H9 (cell line): ENCODE measurements at regions not wholly inside any gene's neighbourhood (a gene's known extent, or its start where the extent isn't known, plus 50 kb on each side); places are given as distances from the start of the nearest gene placed in this dataset.

ENCODE experiments used
- DNase-seq: peaks from one replicate; pipeline ENCODE4 v3.0.0-alpha.2; 2017
- H2AFZ ChIP-seq: one replicate; pipeline ENCODE4 v1.6.1; 2013; ENCODE audit warnings: mild to moderate bottlenecking, low read length, control low read depth, moderate library complexity
- H2AK5ac ChIP-seq: 2 replicates; pipeline ENCODE4 v1.6.1; 2013; ENCODE audit warnings: low read length, control low read depth, mixed read lengths; ENCODE audit not compliant: insufficient read length
- H2BK120ac ChIP-seq: one replicate; pipeline ENCODE4 v1.6.1; 2013; ENCODE audit warnings: low read depth, mild to moderate bottlenecking, low read length, control low read depth, inconsistent platforms; ENCODE audit not compliant: poor library complexity, severe bottlenecking
- H2BK12ac ChIP-seq: 2 replicates; pipeline ENCODE4 v1.6.1; 2013; ENCODE audit warnings: low read length, control low read depth, mixed read lengths, low read depth; ENCODE audit not compliant: insufficient read length
- H2BK15ac ChIP-seq: 2 replicates; pipeline ENCODE4 v1.6.1; 2013; ENCODE audit warnings: low read depth, low read length, control low read depth
- H2BK20ac ChIP-seq: one replicate; pipeline ENCODE4 v1.6.1; 2013; ENCODE audit warnings: low read depth, mild to moderate bottlenecking, low read length, control low read depth, inconsistent platforms; ENCODE audit not compliant: poor library complexity, severe bottlenecking
- H2BK5ac ChIP-seq: 2 replicates; pipeline ENCODE4 v1.6.1; 2013; ENCODE audit warnings: low read length, control low read depth, mixed read lengths; ENCODE audit not compliant: insufficient read length
- H3K14ac ChIP-seq: 2 replicates; pipeline ENCODE4 v1.6.1; 2013; ENCODE audit warnings: low read length, control low read depth; ENCODE audit not compliant: insufficient read depth
- H3K18ac ChIP-seq: 2 replicates; pipeline ENCODE4 v1.6.1; 2013; ENCODE audit warnings: low read depth, mild to moderate bottlenecking, mixed read lengths, low read length, control low read depth; ENCODE audit not compliant: insufficient read length
- H3K23ac ChIP-seq: 2 replicates; pipeline ENCODE4 v1.6.1; 2013; ENCODE audit warnings: low read length, control low read depth, mixed read lengths, low read depth; ENCODE audit not compliant: insufficient read length
- H3K23me2 ChIP-seq: 2 replicates; pipeline ENCODE4 v1.6.1; 2013; ENCODE audit warnings: low read depth, mild to moderate bottlenecking, mixed read lengths, low read length, control low read depth; ENCODE audit not compliant: insufficient read length, poor library complexity, severe bottlenecking
- H3K27ac ChIP-seq: 2 replicates; pipeline ENCODE4 v1.5.1; 2013; ENCODE audit warnings: low read length, control low read depth, mixed read lengths, low read depth; ENCODE audit not compliant: insufficient read length
- H3K27me3 ChIP-seq: 2 replicates; pipeline ENCODE4 v1.6.1; 2013; ENCODE audit warnings: low read length, control low read depth, inconsistent platforms; ENCODE audit not compliant: insufficient read depth
- H3K4ac ChIP-seq: 2 replicates; pipeline ENCODE4 v1.6.1; 2013; ENCODE audit warnings: low read depth, mild to moderate bottlenecking, control low read depth, inconsistent platforms, low read length, moderate library complexity
- H3K4me1 ChIP-seq: 2 replicates; pipeline ENCODE4 v1.6.1; 2013; ENCODE audit warnings: low read length, control low read depth, inconsistent platforms; ENCODE audit not compliant: insufficient read depth
- H3K4me2 ChIP-seq: 2 replicates; pipeline ENCODE4 v1.6.1; 2013; ENCODE audit warnings: low read length, control low read depth, mixed read lengths; ENCODE audit not compliant: insufficient read length, insufficient read depth
- H3K56ac ChIP-seq: 2 replicates; pipeline ENCODE4 v1.6.1; 2013; ENCODE audit warnings: low read depth, mild to moderate bottlenecking, mixed read lengths, low read length, control low read depth; ENCODE audit not compliant: insufficient read length
- H3K79me1 ChIP-seq: 2 replicates; pipeline ENCODE4 v1.6.1; 2013; ENCODE audit warnings: low read depth, mild to moderate bottlenecking, moderate library complexity, low read length, control low read depth, inconsistent platforms; ENCODE audit not compliant: insufficient read depth, poor library complexity, severe bottlenecking
- H3K79me2 ChIP-seq: 2 replicates; pipeline ENCODE4 v1.6.1; 2013; ENCODE audit warnings: low read length, control low read depth, inconsistent platforms; ENCODE audit not compliant: insufficient read depth
- H3K9ac ChIP-seq: 2 replicates; pipeline ENCODE4 v1.6.1; 2013; ENCODE audit warnings: low read length, control low read depth, mixed read lengths; ENCODE audit not compliant: insufficient read length; ENCODE audit errors: extremely low read depth
- H3K9me3 ChIP-seq: one replicate; pipeline ENCODE4 v1.6.1; 2013; ENCODE audit warnings: low read depth, low read length, inconsistent platforms; ENCODE audit not compliant: control insufficient read depth
- H3T11ph ChIP-seq: one replicate; pipeline ENCODE4 v1.6.1; 2013; ENCODE audit warnings: mild to moderate bottlenecking, low read length, control low read depth, inconsistent platforms
- H4K20me1 ChIP-seq: one replicate; pipeline ENCODE4 v1.6.1; 2013; ENCODE audit not compliant: control insufficient read depth, insufficient read length, insufficient read depth
- H4K5ac ChIP-seq: 2 replicates; pipeline ENCODE4 v1.6.1; 2013; ENCODE audit warnings: low read depth, mild to moderate bottlenecking, mixed read lengths, low read length, control low read depth; ENCODE audit not compliant: insufficient read length
- H4K8ac ChIP-seq: replicated peaks from 2 replicates; pipeline ENCODE4 v1.6.1; 2013; ENCODE audit warnings: low read length, control low read depth, mixed read lengths, low read depth; ENCODE audit not compliant: insufficient read length
- H4K91ac ChIP-seq: 2 replicates; pipeline ENCODE4 v1.6.1; 2013; ENCODE audit warnings: low read depth, mild to moderate bottlenecking, moderate library complexity, mixed read lengths, low read length, control low read depth; ENCODE audit not compliant: insufficient read length
- H3K27ac Mint-ChIP-seq, 3 experiments: 2 replicates in 2 of 3; 3 replicates in 1 of 3; pipeline ENCODE4 v1.8.0; 2020 to 2021; ENCODE audit warnings: mixed read lengths in 3 of 3, mild to moderate bottlenecking in 1 of 3, moderate library complexity in 1 of 3
- H3K27me3 Mint-ChIP-seq: 2 replicates; pipeline ENCODE4 v1.8.0; 2021; ENCODE audit warnings: low read depth, mild to moderate bottlenecking, moderate library complexity, mixed read lengths
- H3K36me3 Mint-ChIP-seq, 3 experiments: 2 replicates in 2 of 3; 3 replicates in 1 of 3; pipeline ENCODE4 v1.8.0; 2020 to 2021; ENCODE audit warnings: low read depth in 3 of 3, mixed read lengths in 3 of 3; ENCODE audit not compliant: insufficient read depth in 1 of 3
- H3K4me1 Mint-ChIP-seq, 2 experiments: 2 replicates each; pipeline ENCODE4 v1.8.0; 2020; ENCODE audit warnings: mixed read lengths in 2 of 2
- H3K4me3 Mint-ChIP-seq, 2 experiments: 2 replicates in 1 of 2; 3 replicates in 1 of 2; pipeline ENCODE4 v1.8.0; 2020 to 2021; ENCODE audit warnings: mild to moderate bottlenecking in 2 of 2, mixed read lengths in 2 of 2, moderate library complexity in 1 of 2
- H3K9me3 Mint-ChIP-seq, 2 experiments: 2 replicates in 1 of 2; 3 replicates in 1 of 2; pipeline ENCODE4 v1.8.0; 2020; ENCODE audit warnings: mild to moderate bottlenecking in 2 of 2, mixed read lengths in 2 of 2, moderate library complexity in 1 of 2
- CTCF ChIP-seq: fragments of 200-600 bp; sonication (generic); conservative IDR thresholded peaks from 3 replicates; pipeline ENCODE4 v1.8.0; 2021; ENCODE audit warnings: antibody characterized with exemption, mild to moderate bottlenecking

- no peaks in the 10 kb centered on the region for H4K20me1 ChIP-seq
Observed at GRCh38 chr14:37992499-37992898, 215.2 kb upstream of the SSTR1 start.

More at GRCh38 chr14:37992499-37992898, 215.2 kb upstream of the SSTR1 start:
- Histone ChIP-seq H3K27ac (no peak overlapping the region), H4K5ac (no peak overlapping the region), H3K14ac (no peak overlapping the region), H3K9me3 (no peaks in the 10 kb centered on the region), H3K79me2 (no peaks in the 10 kb centered on the region), H2AK5ac (no peak overlapping the region), H2AFZ (no peak overlapping the region), H2BK15ac (no peak overlapping the region), H3K79me1 (no peaks in the 10 kb centered on the region), H3K9ac (no peak overlapping the region), H3K23ac (no peak overlapping the region), H3K18ac (no peak overlapping the region), H3K4me2 (no peak overlapping the region), H3K56ac (no peak overlapping the region), H3K4ac (no peak overlapping the region), H2BK120ac (no peak overlapping the region), H3K27me3 (no peaks in the 10 kb centered on the region), H3K23me2 (no peaks in the 10 kb centered on the region), H2BK12ac (no peak overlapping the region), H4K8ac (no peak overlapping the region), H3K4me1 (peaks cover 11% of the 10 kb centered on the region; the same call in 1 of the 2 replicates), H4K91ac (no peak overlapping the region), H2BK20ac (no peak overlapping the region), H2BK5ac (no peak overlapping the region), H3T11ph (no peak overlapping the region)
- no peak for TF ChIP-seq CTCF
- DNase-seq, result no peak
- Mint-ChIP-seq H3K9me3 (peaks cover 0 to 8% of the 10 kb centered on the region in 2 experiments; a peak in 3 of 5 replicates), H3K36me3 (peaks cover 4 to 12% (median 4%) of the 10 kb centered on the region in 3 experiments; a peak in 5 of 7 replicates), H3K27ac (peak overlapping the region in 2 of 3 experiments; percentile 77 to 92; a peak in 5 of 7 replicates), H3K4me3 (0 out of 5 replicates have a peak overlapping the region, but pooled peaks of 1 of the 2 experiments have one; percentile 2), H3K27me3 (no peaks in the 10 kb centered on the region), H3K4me1 (peaks cover 44 to 52% of the 10 kb centered on the region in 2 experiments)
